Uterus (tissue), 2 donors: ENCODE measurements at regions not wholly inside any gene's neighbourhood (a gene's known extent, or its start where the extent isn't known, plus 50 kb on each side); places are given as distances from the start of the nearest gene placed in this dataset.

ENCODE experiments used
- POLR2A ChIP-seq, 2 donors: fragments of 450-650 bp; IDR thresholded peaks; one replicate each; pipeline ENCODE4 v1.6.1; 2016; ENCODE audit warnings: antibody characterized with exemption in 2 of 2, mild to moderate bottlenecking in 1 of 2, moderate library complexity in 1 of 2
- TF ChIP-seq, protein P1 (sequence below), 4 experiments: fragments of 200-600 bp in 2 of 4; fragments of 450-650 bp in 2 of 4; sonication (generic) in 2 of 4; IDR thresholded peaks; one replicate each; pipeline ENCODE4 v1.5.1; 2016 to 2019; ENCODE audit warnings: antibody characterized with exemption in 4 of 4, mild to moderate bottlenecking in 2 of 4, moderate library complexity in 1 of 4

DNA sequence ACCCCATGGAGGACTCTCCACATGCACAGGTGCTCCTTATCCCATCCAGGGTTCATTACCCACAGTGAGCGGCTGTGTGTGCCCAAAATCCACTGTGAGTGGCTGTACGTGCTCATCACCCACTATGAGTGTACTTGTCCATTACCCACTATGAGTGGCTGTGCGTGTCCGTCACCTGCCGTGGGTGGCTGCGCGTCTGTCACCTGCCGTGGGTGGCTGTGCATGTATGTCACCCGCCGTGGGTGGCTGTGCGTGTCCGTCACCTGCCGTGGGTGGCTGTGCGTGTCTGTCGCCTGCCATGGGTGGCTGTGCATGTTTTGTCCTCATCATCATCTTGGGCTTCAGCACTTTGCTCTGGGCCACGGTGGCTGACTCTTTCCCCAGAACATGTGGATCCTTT is 78.6 kb upstream of the FN1 start:
- TF ChIP-seq, protein P1, sequence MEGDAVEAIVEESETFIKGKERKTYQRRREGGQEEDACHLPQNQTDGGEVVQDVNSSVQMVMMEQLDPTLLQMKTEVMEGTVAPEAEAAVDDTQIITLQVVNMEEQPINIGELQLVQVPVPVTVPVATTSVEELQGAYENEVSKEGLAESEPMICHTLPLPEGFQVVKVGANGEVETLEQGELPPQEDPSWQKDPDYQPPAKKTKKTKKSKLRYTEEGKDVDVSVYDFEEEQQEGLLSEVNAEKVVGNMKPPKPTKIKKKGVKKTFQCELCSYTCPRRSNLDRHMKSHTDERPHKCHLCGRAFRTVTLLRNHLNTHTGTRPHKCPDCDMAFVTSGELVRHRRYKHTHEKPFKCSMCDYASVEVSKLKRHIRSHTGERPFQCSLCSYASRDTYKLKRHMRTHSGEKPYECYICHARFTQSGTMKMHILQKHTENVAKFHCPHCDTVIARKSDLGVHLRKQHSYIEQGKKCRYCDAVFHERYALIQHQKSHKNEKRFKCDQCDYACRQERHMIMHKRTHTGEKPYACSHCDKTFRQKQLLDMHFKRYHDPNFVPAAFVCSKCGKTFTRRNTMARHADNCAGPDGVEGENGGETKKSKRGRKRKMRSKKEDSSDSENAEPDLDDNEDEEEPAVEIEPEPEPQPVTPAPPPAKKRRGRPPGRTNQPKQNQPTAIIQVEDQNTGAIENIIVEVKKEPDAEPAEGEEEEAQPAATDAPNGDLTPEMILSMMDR (IDR thresholded peaks at IDR 0.05): no peak
- no peak for TF ChIP-seq POLR2A (IDR thresholded peaks at IDR 0.05)
